K562 (cell line): ENCODE measurements at regions not wholly inside any gene's neighbourhood (a gene's known extent, or its start where the extent isn't known, plus 50 kb on each side); places are given as distances from the start of the nearest gene placed in this dataset.

ENCODE experiments used
- ATAC-seq: fragments of 200-7000 bp; cut with Tn5 transposase; 3 replicates; pipeline ENCODE4 v1.9.1; 2020; ENCODE audit warnings: moderate library complexity
- BruUV-seq: library from RNA; stranded (reverse); fragments of 400-500 nt; replicated peaks from 2 replicates; lab custom pipeline; 2021; lab: Mats Ljungman, UMichigan
- CTCF ChIA-PET: fragments of 300-600 bp; formaldehyde crosslinking; extraction: SDS; loops from one replicate; lab custom pipeline; 2021; ENCODE audit warnings: low intra/inter-chr PET ratio; lab: Yijun Ruan, JAX
- POLR2A ChIA-PET: fragments of 300-600, 350-650 bp; sonication (Branson Sonifier 250); formaldehyde crosslinking; extraction: SDS; loops from one replicate; lab custom pipeline; 2021; ENCODE audit warnings: antibody characterized with exemption, inconsistent platforms; lab: Yijun Ruan, JAX
- DNase-seq, 4 experiments: peaks; one replicate each; pipeline versions ENCODE4 v3.0.0 to v3.0.0-alpha.2; 2011 to 2018; ENCODE audit warnings: low spot score in 3 of 4, mixed read lengths in 3 of 4; ENCODE audit errors: extremely low read depth in 1 of 4
- FAIRE-seq: peaks from 2 replicates; lab custom pipeline; 2011; peaks lifted over from hg19 to GRCh38; lab: Jason Lieb, UNC
- H2AFZ ChIP-seq: 2 replicates; pipeline ENCODE4 v1.6.0; 2011; ENCODE audit warnings: low read depth, low read length, control low read depth, inconsistent platforms
- H3K27ac ChIP-seq: fragments of 200-600 bp; 3 replicates; pipeline ENCODE4 v1.8.0; 2011; ENCODE audit warnings: low read depth, mild to moderate bottlenecking, control low read depth, inconsistent platforms, low read length, moderate library complexity, mixed read lengths; ENCODE audit errors: extremely low read depth
- H3K27me3 ChIP-seq, 2 experiments: fragments of 300-600 bp in 1 of 2; 2 replicates in 1 of 2; 3 replicates in 1 of 2; pipeline versions ENCODE4 v1.6.0 to v1.8.0; 2011; ENCODE audit warnings: inconsistent platforms in 2 of 2, low read length in 2 of 2, mild to moderate bottlenecking in 1 of 2, mixed read lengths in 1 of 2, moderate library complexity in 1 of 2; ENCODE audit not compliant: control insufficient read depth in 2 of 2, insufficient read depth in 2 of 2
- H3K36me3 ChIP-seq: fragments of 300-600 bp; 3 replicates; pipeline ENCODE4 v1.8.0; 2011; ENCODE audit warnings: mild to moderate bottlenecking, low read length, inconsistent platforms; ENCODE audit not compliant: control insufficient read depth, insufficient read depth
- H3K4me1 ChIP-seq, 2 experiments: fragments of 200-600 bp in 1 of 2; replicated peaks in 1 of 2; 2 replicates in 1 of 2; 3 replicates in 1 of 2; pipeline versions ENCODE4 v1.5.1 to v1.8.0; 2011; ENCODE audit warnings: inconsistent platforms in 2 of 2, low read length in 2 of 2, mild to moderate bottlenecking in 1 of 2, mixed read lengths in 1 of 2, moderate library complexity in 1 of 2; ENCODE audit not compliant: control insufficient read depth in 2 of 2, insufficient read depth in 2 of 2
- H3K4me2 ChIP-seq: 2 replicates; pipeline ENCODE4 v1.6.1; 2011; ENCODE audit warnings: low read length, control low read depth, inconsistent platforms, mixed read lengths; ENCODE audit not compliant: insufficient read depth
- H3K4me3 ChIP-seq: fragments of 200-600 bp; sonication (generic), shearing (Covaris generic); 2 replicates; pipeline ENCODE4 v1.5.1; 2016; ENCODE audit warnings: control low read depth, inconsistent platforms
- H3K79me2 ChIP-seq: fragments of 200-600 bp; 3 replicates; pipeline ENCODE4 v1.8.0; 2011; ENCODE audit warnings: low read length, inconsistent platforms; ENCODE audit not compliant: control insufficient read depth, insufficient read depth
- H3K9ac ChIP-seq, 2 experiments: 2 replicates each; pipeline versions ENCODE4 v1.6.0 to v1.6.1; 2011; ENCODE audit warnings: low read depth in 2 of 2, low read length in 2 of 2, control low read depth in 1 of 2, inconsistent platforms in 1 of 2, mild to moderate bottlenecking in 1 of 2, mixed read lengths in 1 of 2; ENCODE audit not compliant: insufficient read depth in 1 of 2
- H3K9me1 ChIP-seq: one replicate; pipeline ENCODE4 v1.6.0; 2011; ENCODE audit warnings: inconsistent platforms, mild to moderate bottlenecking, low read length, moderate library complexity; ENCODE audit not compliant: control insufficient read depth, insufficient read depth
- H3K9me3 ChIP-seq: replicated peaks from 2 replicates; pipeline ENCODE4 v1.5.1; 2011; ENCODE audit warnings: low read depth, low read length, inconsistent platforms; ENCODE audit not compliant: control insufficient read depth, insufficient read depth
- H4K20me1 ChIP-seq: replicated peaks from 2 replicates; pipeline ENCODE4 v1.6.1; 2011; ENCODE audit warnings: low read length, inconsistent platforms, mixed read lengths; ENCODE audit not compliant: control insufficient read depth, insufficient read depth
- ASH1L ChIP-seq: fragments of 450-650 bp; IDR thresholded peaks from 2 replicates; pipeline ENCODE4 v1.6.1; 2018; ENCODE audit warnings: borderline replicate concordance, mild to moderate bottlenecking, low read depth; ENCODE audit not compliant: partially characterized antibody
- C11orf30 ChIP-seq: fragments of 450-650 bp; IDR thresholded peaks from 2 replicates; pipeline ENCODE4 v1.6.1; 2016; ENCODE audit warnings: low read depth, mild to moderate bottlenecking
- CLOCK ChIP-seq: fragments of 250-450 bp; sonication (Bioruptor Pico); IDR thresholded peaks from 2 replicates; pipeline ENCODE4 v1.4.0; 2020; ENCODE audit warnings: mild to moderate bottlenecking, moderate library complexity, borderline replicate concordance
- COPS2 ChIP-seq: fragments of 450-650 bp; conservative IDR thresholded peaks from 2 replicates; pipeline ENCODE4 v1.6.1; 2016; ENCODE audit warnings: mild to moderate bottlenecking, moderate library complexity
- CREB3L1 ChIP-seq: fragments of 450-650 bp; IDR thresholded peaks from 2 replicates; pipeline ENCODE4 v1.6.1; 2014; ENCODE audit warnings: low read depth, mild to moderate bottlenecking, moderate library complexity, borderline replicate concordance
- ILF3 ChIP-seq: fragments of 450-650 bp; IDR thresholded peaks from 2 replicates; pipeline ENCODE4 v1.6.1; 2018; ENCODE audit warnings: antibody characterized with exemption, mild to moderate bottlenecking, moderate library complexity, borderline replicate concordance
- IRF9 ChIP-seq: fragments of 450-650 bp; IDR thresholded peaks from 2 replicates; pipeline ENCODE4 v1.6.1; 2016; ENCODE audit warnings: missing biosample characterization, missing genetic modification characterization
- MAFG ChIP-seq: fragments of 450-650 bp; conservative IDR thresholded peaks from 2 replicates; pipeline ENCODE4 v1.6.1; 2016; ENCODE audit warnings: missing genetic modification characterization, missing compliant biosample characterization
- MCM5 ChIP-seq: fragments of 450-650 bp; IDR thresholded peaks from 2 replicates; pipeline ENCODE4 v1.6.1; 2016; ENCODE audit warnings: low read depth
- NR2C2 ChIP-seq, 2 experiments: fragments of 200-800 bp in 1 of 2; sonication (Bioruptor generic) in 1 of 2; sonication (generic) in 1 of 2; formaldehyde crosslinking in 1 of 2; IDR thresholded peaks; 2 replicates each; pipeline versions ENCODE4 v1.6.1 to v1.8.0; 2016 to 2022; ENCODE audit warnings: mild to moderate bottlenecking in 1 of 2, missing compliant biosample characterization in 1 of 2, missing genetic modification characterization in 1 of 2, missing genetic modification reagents in 1 of 2
- ZNF280B ChIP-seq: fragments of 250-450 bp; sonication (Bioruptor Pico); IDR thresholded peaks from 2 replicates; pipeline ENCODE4 v1.5.1; 2021; ENCODE audit warnings: mild to moderate bottlenecking
- ZNF764 ChIP-seq: fragments of 250-450 bp; sonication (Bioruptor Pico); IDR thresholded peaks from 2 replicates; pipeline ENCODE4 v1.4.0; 2020; ENCODE audit warnings: low read depth, mild to moderate bottlenecking, moderate library complexity
- WGBS: fragments of 100-300 bp; shearing (Covaris generic); methylation state at CpG from one replicate; pipeline ENCODE4 v1.1.6; 2016; ENCODE audit warnings: low coverage, mixed read lengths; ENCODE audit not compliant: insufficient coverage; ENCODE audit errors: missing lambda C conversion rate; 5-methylcytosine and 5-hydroxymethylcytosine counted together
- in situ Hi-C: fragments of 300-500 bp; cut with MboI; formaldehyde crosslinking; loops from 4 replicates; pipeline ENCODE4 v1.15.0; 2018; ENCODE audit warnings: inconsistent platforms, mixed read lengths
- intact Hi-C: fragments of 100-400 bp; cut with micrococcal nuclease; formaldehyde crosslinking; loops from 2 replicates; pipeline ENCODE4 v1.14.2; 2022

- POLR2A ChIA-PET: no interaction called here
- CTCF ChIA-PET: no interaction called here
- H3K4me3 ChIP-seq: no peak overlapping the region
- H4K20me1 ChIP-seq: no peaks in the 10 kb centered on the region
- 3% methylated on average over 3 of the region's 3 CpGs for WGBS
- BruUV-seq: no TSS peak
- no peaks in the 10 kb centered on the region for H3K79me2 ChIP-seq
- in situ Hi-C loops: no loop called here
- no peaks in the 10 kb centered on the region for H3K4me1 ChIP-seq
- no peak for TF ChIP-seq COPS2
- no peak for TF ChIP-seq C11orf30
- no peak for TF ChIP-seq IRF9 (tag)
- no peak for TF ChIP-seq ASH1L
- no peak for TF ChIP-seq CREB3L1
- no peak for TF ChIP-seq ZNF280B (CRISPR knock-in tag)
- no peak for TF ChIP-seq ILF3
- TF ChIP-seq ZNF764 (CRISPR knock-in tag): no peak
- no peak for TF ChIP-seq MCM5
- TF ChIP-seq CLOCK (CRISPR knock-in tag): no peak
- TF ChIP-seq NR2C2 (CRISPR knock-in tag; IDR thresholded peaks at IDR 0.05): no peak
- no peak for TF ChIP-seq NR2C2 (tag; IDR thresholded peaks at IDR 0.05)
- no peak for TF ChIP-seq MAFG (tag)
- TF ChIP-seq, all 486 proteins: peak for 0
- FAIRE-seq (no peak), ATAC-seq (no peak), DNase-seq (peak in 2 of 4 experiments; percentile 4 to 13)
- H3K9me1 ChIP-seq: no peaks in the 10 kb centered on the region
- intact Hi-C loops: no loop called here
- H3K27me3 ChIP-seq: no peaks in the 10 kb centered on the region
- no peak overlapping the region for H3K27ac ChIP-seq
- no peak overlapping the region for H3K9ac ChIP-seq
- H2AFZ ChIP-seq: no peak overlapping the region
- H3K9me3 ChIP-seq: no peaks in the 10 kb centered on the region
- H3K36me3 ChIP-seq: no peaks in the 10 kb centered on the region
- no peak overlapping the region for H3K4me2 ChIP-seq
Observed at GRCh38 chr5:105794578-105794977, 1876.2 kb downstream of the EFNA5 start.
